ENCODE measurements at regions not wholly inside any gene's neighbourhood (a gene's known extent, or its start where the extent isn't known, plus 50 kb on each side); places are given as distances from the start of the nearest gene placed in this dataset.

- no peaks in the 10 kb centered on the region for H3K36me3 ChIP-seq
- DNase-seq (no peak), ATAC-seq (ENCODE audit: low FRiP score in 2 of 2) (peak in 1 of 2 donors; percentile 43)
- H3K27ac ChIP-seq, result no peak overlapping the region
- no peak overlapping the region for H3K4me3 ChIP-seq
- TF ChIP-seq POLR2A (IDR thresholded peaks at IDR 0.05) (no peak), EP300 (IDR thresholded peaks at IDR 0.05) (no peak), CTCF (IDR thresholded peaks at IDR 0.05) (no peak)
- no peaks in the 10 kb centered on the region for H3K27me3 ChIP-seq
- H3K9me3 ChIP-seq, result no peaks in the 10 kb centered on the region
- H3K4me1 ChIP-seq, result no peaks in the 10 kb centered on the region
Measured at GRCh38 chr11:16494918-16495691, 138.8 kb upstream of the SOX6 start.

- no peaks in the 10 kb centered on the region for H3K27me3 ChIP-seq
- TF ChIP-seq CTCF (IDR thresholded peaks at IDR 0.05) (no peak), POLR2AphosphoS5 (IDR thresholded peaks at IDR 0.05) (no peak), EP300 (IDR thresholded peaks at IDR 0.05) (no peak), POLR2A (IDR thresholded peaks at IDR 0.05) (no peak)
- peak in 1 of 2 donors; percentile 38 for DNase-seq
- no peak for ATAC-seq (ENCODE audit: low FRiP score in 2 of 2)
- 83 to 100% methylated on average over 5 to 7 of the region's 7 CpGs for WGBS, 2 donors
- H3K4me3 ChIP-seq, result no peak overlapping the region
- H3K27ac ChIP-seq, result no peak overlapping the region
- H3K9me3 ChIP-seq, result no peaks in the 10 kb centered on the region
- no peaks in the 10 kb centered on the region for H3K4me1 ChIP-seq
- H3K36me3 ChIP-seq, result no peaks in the 10 kb centered on the region
Measured at GRCh38 chr11:16484434-16484833, 128.1 kb upstream of the SOX6 start.

- H3K9me3 ChIP-seq, result no peaks in the 10 kb centered on the region
- TF ChIP-seq EP300 (IDR thresholded peaks at IDR 0.05) (no peak), CTCF (IDR thresholded peaks at IDR 0.05) (no peak), POLR2AphosphoS5 (IDR thresholded peaks at IDR 0.05) (no peak), POLR2A (IDR thresholded peaks at IDR 0.05) (no peak)
- H3K4me3 ChIP-seq, result no peak overlapping the region
- no peaks in the 10 kb centered on the region for H3K36me3 ChIP-seq
- H3K4me1 ChIP-seq, result no peaks in the 10 kb centered on the region
- no peaks in the 10 kb centered on the region for H3K27me3 ChIP-seq
- 85% methylated on average over 2 of the region's 2 CpGs for WGBS, 2 donors
- no peak overlapping the region for H3K27ac ChIP-seq
- no peak for DNase-seq
- ATAC-seq (ENCODE audit: low FRiP score in 2 of 2), result no peak
Measured at GRCh38 chr11:16474659-16475058, 118.3 kb upstream of the SOX6 start.

- 78% methylated on average over 2 of the region's 2 CpGs for WGBS, 2 donors
- Histone ChIP-seq H3K4me3 (no peak overlapping the region), H3K4me1 (no peaks in the 10 kb centered on the region), H3K36me3 (no peaks in the 10 kb centered on the region), H3K9me3 (no peaks in the 10 kb centered on the region), H3K27me3 (no peaks in the 10 kb centered on the region), H3K27ac (no peak overlapping the region)
- ATAC-seq (ENCODE audit: low FRiP score in 2 of 2) (no peak), DNase-seq (no peak)
- no peak for TF ChIP-seq EP300 (IDR thresholded peaks at IDR 0.05)
- no peak for TF ChIP-seq POLR2AphosphoS5 (IDR thresholded peaks at IDR 0.05)
Measured at GRCh38 chr11:16469968-16470367, 113.6 kb upstream of the SOX6 start.

GRCh38 chr11:16468735-16469453 lies 112.5 kb upstream of the SOX6 start:
- Histone ChIP-seq H3K27ac (no peak overlapping the region), H3K36me3 (no peaks in the 10 kb centered on the region), H3K27me3 (no peaks in the 10 kb centered on the region), H3K9me3 (no peaks in the 10 kb centered on the region), H3K4me3 (no peak overlapping the region), H3K4me1 (no peaks in the 10 kb centered on the region)
- WGBS, 2 donors, result 70 to 73% methylated on average over 5 of the region's 5 CpGs
- no peak for DNase-seq
- no peak for ATAC-seq (ENCODE audit: low FRiP score in 2 of 2)
- TF ChIP-seq CTCF (IDR thresholded peaks at IDR 0.05), result no peak
- TF ChIP-seq EP300 (IDR thresholded peaks at IDR 0.05), result no peak
- no peak for TF ChIP-seq POLR2A (IDR thresholded peaks at IDR 0.05)
- TF ChIP-seq POLR2AphosphoS5 (IDR thresholded peaks at IDR 0.05), result no peak
